Naive thymus-derived CD4-positive, alpha-beta T cell (primary cell): ENCODE measurements at regions not wholly inside any gene's neighbourhood (a gene's known extent, or its start where the extent isn't known, plus 50 kb on each side); places are given as distances from the start of the nearest gene placed in this dataset.

Experiments
- ATAC-seq: fragments of 150-1000 bp; cut with Tn5 transposase; 2 replicates; pipeline ENCODE4 v1.10.0; 2021; ENCODE audit warnings: mild to moderate bottlenecking, moderate library complexity
- CTCF ChIA-PET: fragments of 350-600 bp; sonication (Branson Sonifier 250); formaldehyde crosslinking; loops from one replicate; lab custom pipeline; 2021; ENCODE audit warnings: antibody characterized with exemption; lab: Charles Lee
- POLR2A ChIA-PET: fragments of 350-600 bp; sonication (Branson Sonifier 250); formaldehyde crosslinking; loops from one replicate; lab custom pipeline; 2021; ENCODE audit warnings: antibody characterized with exemption, inconsistent platforms; lab: Charles Lee
- DNase-seq, 9 donors: peaks; one replicate each; pipeline versions ENCODE4 v3.0.0 to v3.0.0-alpha.2; 2020 to 2022; ENCODE audit warnings: mixed read lengths in 1 of 9
- H3K27ac ChIP-seq: one replicate; pipeline ENCODE4 v1.7.0; 2013; ENCODE audit warnings: mild to moderate bottlenecking, low read depth, low read length, moderate library complexity
- H3K27me3 ChIP-seq, 2 donors: one replicate each; pipeline ENCODE4 v1.7.0; 2013; ENCODE audit warnings: low read length in 2 of 2, mild to moderate bottlenecking in 2 of 2, moderate library complexity in 2 of 2; ENCODE audit not compliant: control insufficient read depth in 2 of 2, insufficient read depth in 2 of 2
- H3K36me3 ChIP-seq, 3 experiments: 1 replicate in 2 of 3; 2 replicates in 1 of 3; pipeline ENCODE4 v1.7.0; 2013; ENCODE audit warnings: low read length in 3 of 3, mild to moderate bottlenecking in 3 of 3, moderate library complexity in 1 of 3; ENCODE audit not compliant: insufficient read depth in 3 of 3, control insufficient read depth in 2 of 3
- H3K4me1 ChIP-seq, 2 donors: one replicate each; pipeline ENCODE4 v1.7.0; 2013; ENCODE audit warnings: low read length in 2 of 2, mild to moderate bottlenecking in 2 of 2, moderate library complexity in 1 of 2; ENCODE audit not compliant: control insufficient read depth in 2 of 2, insufficient read depth in 2 of 2
- H3K4me3 ChIP-seq: 2 replicates; pipeline ENCODE4 v1.7.0; 2013; ENCODE audit warnings: mild to moderate bottlenecking, low read length
- H3K9me3 ChIP-seq, 3 experiments: 1 replicate in 2 of 3; 2 replicates in 1 of 3; pipeline ENCODE4 v1.7.0; 2013; ENCODE audit warnings: low read length in 3 of 3; ENCODE audit not compliant: control insufficient read depth in 2 of 3
- H3K27ac Mint-ChIP-seq, 9 donors: one replicate each; pipeline ENCODE4 v1.8.0; 2020 to 2022; ENCODE audit warnings: mixed read lengths in 9 of 9, mild to moderate bottlenecking in 8 of 9, moderate library complexity in 5 of 9, inconsistent platforms in 2 of 9
- H3K27me3 Mint-ChIP-seq, 5 donors: one replicate each; pipeline ENCODE4 v1.8.0; 2021 to 2022; ENCODE audit warnings: mixed read lengths in 5 of 5, mild to moderate bottlenecking in 1 of 5
- H3K36me3 Mint-ChIP-seq, 5 donors: one replicate each; pipeline ENCODE4 v1.8.0; 2020 to 2022; ENCODE audit warnings: mixed read lengths in 5 of 5, mild to moderate bottlenecking in 3 of 5, inconsistent platforms in 1 of 5
- H3K4me1 Mint-ChIP-seq, 7 donors: one replicate each; pipeline ENCODE4 v1.8.0; 2020 to 2022; ENCODE audit warnings: mixed read lengths in 7 of 7, mild to moderate bottlenecking in 3 of 7, inconsistent platforms in 1 of 7
- H3K4me3 Mint-ChIP-seq, 10 donors: one replicate each; pipeline ENCODE4 v1.8.0; 2020 to 2022; ENCODE audit warnings: mild to moderate bottlenecking in 10 of 10, mixed read lengths in 10 of 10, moderate library complexity in 6 of 10, inconsistent platforms in 2 of 10
- H3K9me3 Mint-ChIP-seq, 11 donors: one replicate each; pipeline ENCODE4 v1.8.0; 2020 to 2022; ENCODE audit warnings: mixed read lengths in 11 of 11, mild to moderate bottlenecking in 4 of 11, inconsistent platforms in 1 of 11, moderate library complexity in 1 of 11
- intact Hi-C, 2 donors: fragments of 100-400 bp; cut with micrococcal nuclease; formaldehyde crosslinking; loops; one replicate each; pipeline ENCODE4 v1.15.1; 2023

- ATAC-seq (no peak), DNase-seq (no peak)
- H3K27me3 Mint-ChIP-seq, result peaks cover 0 to 22% (median 5%) of the 10 kb centered on the region in 5 donors
- no peaks in the 10 kb centered on the region for H3K9me3 Mint-ChIP-seq
- Histone ChIP-seq H3K4me3 (no peak overlapping the region), H3K27ac (no peak overlapping the region), H3K27me3 (no peaks in the 10 kb centered on the region), H3K9me3 (no peaks in the 10 kb centered on the region), H3K36me3 (no peaks in the 10 kb centered on the region), H3K4me1 (peaks cover 3 to 9% of the 10 kb centered on the region in 2 donors)
- intact Hi-C loops, result loop anchor here in 1 of 2 donors (10.0 kb wide), 1 partner anchor 643 kb away; no protein-coding TSS in a partner anchor
- ChIA-PET CTCF (interaction anchor here (0.5 to 5.6 kb wide), 14 partner anchors 8 to 1161 kb away, joined by 3 to 155 read pairs (median 4); partner anchors contain the start of gene ARHGEF3), POLR2A (interaction anchor here (0.6 to 5.3 kb wide), 7 partner anchors 9 to 430 kb away, joined by 3 to 43 read pairs (median 4); partner anchors contain the start of genes ARHGEF3 and CCDC66)
- H3K27ac Mint-ChIP-seq, result peak overlapping the region in 6 of 9 donors; percentile 19 to 75 (median 61)
- peaks cover 5 to 39% (median 18%) of the 10 kb centered on the region in 7 donors for H3K4me1 Mint-ChIP-seq
- H3K4me3 Mint-ChIP-seq, result no peak overlapping the region
- no peaks in the 10 kb centered on the region for H3K36me3 Mint-ChIP-seq
Observed at GRCh38 chr3:56987238-56987895, 73.1 kb upstream of the SPATA12 start.

DNA sequence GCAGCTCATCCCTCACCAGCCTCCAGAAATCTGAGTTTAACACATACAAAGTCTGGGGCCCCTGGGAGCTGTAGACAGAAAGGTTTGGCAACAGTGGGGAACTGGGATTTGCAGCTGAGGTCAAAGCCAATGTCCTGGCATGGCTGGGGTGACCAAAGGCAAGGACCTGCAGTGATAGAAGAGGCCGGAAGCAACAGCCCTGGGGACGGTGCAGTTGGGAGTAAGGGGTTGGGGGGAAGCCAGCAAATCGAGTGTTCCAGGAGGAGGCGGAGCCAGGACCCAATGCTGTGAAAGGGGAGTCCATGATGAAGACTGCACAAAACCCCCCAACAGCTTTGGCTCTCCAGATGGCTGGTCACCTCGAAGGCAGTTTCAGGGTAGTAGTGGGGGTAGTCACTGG lies 74.1 kb upstream of the SPATA12 start:
- H3K27ac Mint-ChIP-seq, result peak overlapping the region in 7 of 9 donors; percentile 26 to 65 (median 41)
- CTCF ChIA-PET, result interaction anchor here (1.0 to 5.6 kb wide), 4 partner anchors 61 to 185 kb away, joined by 4 to 92 read pairs (median 18); partner anchors contain the start of gene ARHGEF3
- POLR2A ChIA-PET, result interaction anchor here (1.3 to 5.3 kb wide), 3 partner anchors 14 to 186 kb away, joined by 4 to 43 read pairs (median 7); partner anchors contain the start of gene ARHGEF3
- no peak overlapping the region for H3K4me3 Mint-ChIP-seq
- H3K4me1 Mint-ChIP-seq, result peaks cover 5 to 44% (median 18%) of the 10 kb centered on the region in 7 donors
- Histone ChIP-seq H3K27ac (no peak overlapping the region), H3K27me3 (no peaks in the 10 kb centered on the region), H3K4me1 (peaks cover 3 to 9% of the 10 kb centered on the region in 2 donors), H3K36me3 (no peaks in the 10 kb centered on the region), H3K9me3 (no peaks in the 10 kb centered on the region), H3K4me3 (no peak overlapping the region)
- H3K9me3 Mint-ChIP-seq, result no peaks in the 10 kb centered on the region
- H3K36me3 Mint-ChIP-seq, result no peaks in the 10 kb centered on the region
- ATAC-seq, result no peak
- intact Hi-C loops, result loop anchor here in 1 of 2 donors (10.0 kb wide), 1 partner anchor 642 kb away; no protein-coding TSS in a partner anchor
- peaks cover 0 to 19% (median 5%) of the 10 kb centered on the region in 5 donors for H3K27me3 Mint-ChIP-seq
- DNase-seq, result no peak

DNA sequence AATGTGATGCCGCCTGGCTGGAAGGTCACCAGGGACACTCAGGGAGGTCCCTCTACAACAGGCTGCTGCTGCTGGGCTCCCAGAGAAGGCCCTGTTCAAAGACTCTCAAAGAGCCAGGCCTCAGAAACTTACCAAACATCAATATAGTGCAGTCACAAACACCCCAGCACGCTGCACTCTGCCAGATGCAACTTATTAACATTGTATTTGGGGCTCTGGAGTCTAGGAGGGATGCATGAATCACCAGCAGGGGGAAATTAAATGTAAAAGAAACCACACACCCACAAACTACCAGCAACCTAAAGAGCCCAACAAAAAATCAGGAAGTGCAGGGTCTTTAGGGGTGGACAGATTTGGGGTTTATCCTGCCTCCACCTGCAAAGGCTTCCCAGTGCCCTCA lies 74.6 kb upstream of the SPATA12 start:
- peak; percentile 30 for ATAC-seq
- Mint-ChIP-seq H3K36me3 (no peaks in the 10 kb centered on the region), H3K9me3 (no peaks in the 10 kb centered on the region), H3K4me3 (no peak overlapping the region), H3K27me3 (peaks cover 0 to 14% (median 5%) of the 10 kb centered on the region in 5 donors), H3K27ac (peak overlapping the region in 7 of 9 donors; percentile 19 to 80 (median 43)), H3K4me1 (peaks cover 5 to 48% (median 18%) of the 10 kb centered on the region in 7 donors)
- Histone ChIP-seq H3K27ac (no peak overlapping the region), H3K4me1 (peaks cover 3 to 9% of the 10 kb centered on the region in 2 donors), H3K36me3 (no peaks in the 10 kb centered on the region), H3K27me3 (no peaks in the 10 kb centered on the region), H3K9me3 (no peaks in the 10 kb centered on the region), H3K4me3 (no peak overlapping the region)
- POLR2A ChIA-PET, result interaction anchor here (5.3 kb wide), 1 partner anchor 186 kb away, joined by 43 read pairs; the partner anchor contains the start of gene ARHGEF3
- intact Hi-C loops, result loop anchor here in 1 of 2 donors (10.0 kb wide), 1 partner anchor 641 kb away; no protein-coding TSS in a partner anchor
- peak in 1 of 9 donors; percentile 30 for DNase-seq
- CTCF ChIA-PET, result interaction anchor here (4.1 to 5.6 kb wide), 2 partner anchors 69 to 185 kb away, joined by 31 to 92 read pairs; partner anchors contain the start of gene ARHGEF3

DNA sequence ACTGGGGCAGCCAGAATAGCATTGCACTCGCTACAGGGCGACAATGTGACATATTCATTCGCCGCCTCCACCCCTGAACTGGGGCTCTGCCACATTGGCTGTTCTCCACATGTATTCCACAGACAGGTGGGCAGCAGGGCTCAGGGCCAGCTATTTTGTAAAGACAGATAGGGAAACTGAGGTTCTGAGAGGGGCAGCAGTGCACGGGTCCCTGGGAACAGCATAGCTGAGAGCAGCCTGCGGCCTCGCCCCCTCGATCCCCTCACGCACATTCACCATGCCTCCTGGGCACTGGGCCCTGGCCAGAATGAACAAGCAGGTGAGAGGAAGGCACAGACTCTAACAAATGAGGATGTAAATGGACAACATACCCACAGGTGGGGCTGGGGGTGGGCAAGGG lies 75.0 kb upstream of the SPATA12 start:
- CTCF ChIA-PET, result interaction anchor here (0.6 to 5.6 kb wide), 3 partner anchors 184 to 275 kb away, joined by 3 to 92 read pairs (median 5); partner anchors contain the start of gene ARHGEF3
- H3K36me3 Mint-ChIP-seq, result no peaks in the 10 kb centered on the region
- no peaks in the 10 kb centered on the region for H3K9me3 ChIP-seq
- H3K36me3 ChIP-seq, result no peaks in the 10 kb centered on the region
- peaks cover 0 to 11% (median 5%) of the 10 kb centered on the region in 5 donors for H3K27me3 Mint-ChIP-seq
- H3K4me3 Mint-ChIP-seq, result no peak overlapping the region
- peaks cover 3 to 9% of the 10 kb centered on the region in 2 donors for H3K4me1 ChIP-seq
- no peak overlapping the region for H3K4me3 ChIP-seq
- intact Hi-C loops, result loop anchor here in 1 of 2 donors (10.0 kb wide), 1 partner anchor 641 kb away; no protein-coding TSS in a partner anchor
- DNase-seq (no peak), ATAC-seq (no peak)
- H3K27me3 ChIP-seq, result no peaks in the 10 kb centered on the region
- peak overlapping the region in 4 of 9 donors; percentile 43 to 80 (median 60) for H3K27ac Mint-ChIP-seq
- POLR2A ChIA-PET, result interaction anchor here (0.6 to 5.3 kb wide), 2 partner anchors 185 to 438 kb away, joined by 3 to 43 read pairs; partner anchors contain the start of gene ARHGEF3
- H3K4me1 Mint-ChIP-seq, result peaks cover 5 to 52% (median 18%) of the 10 kb centered on the region in 7 donors
- H3K9me3 Mint-ChIP-seq, result no peaks in the 10 kb centered on the region
- H3K27ac ChIP-seq, result no peak overlapping the region

DNA sequence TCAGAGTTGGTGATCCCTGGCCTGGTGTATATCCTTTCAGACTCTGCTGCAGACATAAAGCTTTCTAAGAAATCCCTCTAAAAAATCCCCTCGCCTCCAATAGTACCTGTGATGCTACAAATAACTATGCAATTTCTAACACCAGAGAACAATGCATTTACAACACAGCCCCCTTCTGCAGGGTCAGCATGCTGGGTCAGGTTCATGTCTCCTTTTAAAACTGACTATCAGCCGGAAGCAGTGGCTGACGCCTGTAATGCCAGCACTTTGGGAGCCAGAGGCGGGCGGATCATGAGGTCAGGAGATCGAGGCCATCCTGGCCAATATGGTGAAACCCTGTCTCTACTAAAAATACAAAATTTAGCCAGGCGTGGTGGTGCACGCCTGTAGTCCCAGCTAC lies 77.0 kb upstream of the SPATA12 start:
- Mint-ChIP-seq H3K27ac (peak overlapping the region in 1 of 9 donors; percentile 20), H3K4me1 (peaks cover 5 to 44% (median 12%) of the 10 kb centered on the region in 7 donors), H3K9me3 (no peaks in the 10 kb centered on the region), H3K4me3 (no peak overlapping the region), H3K27me3 (no peaks in the 10 kb centered on the region), H3K36me3 (no peaks in the 10 kb centered on the region)
- H3K36me3 ChIP-seq, result no peaks in the 10 kb centered on the region
- intact Hi-C loops, result loop anchor here in 1 of 2 donors (10.0 kb wide), 1 partner anchor 639 kb away; no protein-coding TSS in a partner anchor
- no peaks in the 10 kb centered on the region for H3K27me3 ChIP-seq
- ChIA-PET POLR2A (interaction anchor here (0.6 kb wide), 1 partner anchor 196 kb away, joined by 3 read pairs; no protein-coding TSS in a partner anchor), CTCF (interaction anchor here (1.0 to 1.5 kb wide), 2 partner anchors 10 to 279 kb away, joined by 3 read pairs; no protein-coding TSS in a partner anchor)
- H3K9me3 ChIP-seq, result no peaks in the 10 kb centered on the region
- no peak overlapping the region for H3K4me3 ChIP-seq
- no peak overlapping the region for H3K27ac ChIP-seq
- H3K4me1 ChIP-seq, result peaks cover 0 to 1% of the 10 kb centered on the region in 2 donors
- no peak for ATAC-seq
- DNase-seq, result no peak
